GM12878 (cell line): ENCODE measurements at regions not wholly inside any gene's neighbourhood (a gene's known extent, or its start where the extent isn't known, plus 50 kb on each side); places are given as distances from the start of the nearest gene placed in this dataset.

Experiments
- BCL3 ChIP-seq: IDR thresholded peaks from 2 replicates; pipeline ENCODE4 v1.6.1; 2011; ENCODE audit warnings: borderline replicate concordance, low read depth, mild to moderate bottlenecking, moderate library complexity, low read length; ENCODE audit not compliant: insufficient read depth, poor library complexity, severe bottlenecking
- BRCA1 ChIP-seq: IDR thresholded peaks from 2 replicates; pipeline ENCODE4 v1.6.1; 2011; ENCODE audit warnings: low read depth, low read length, improper control_type of control experiment
- CHD1 ChIP-seq: IDR thresholded peaks from 2 replicates; pipeline ENCODE4 v1.6.1; 2012; ENCODE audit warnings: low read depth, low read length, improper control_type of control experiment
- CREM ChIP-seq: IDR thresholded peaks from 2 replicates; pipeline ENCODE4 v1.6.1; 2014; ENCODE audit warnings: antibody characterized with exemption, low read depth
- EED ChIP-seq: sonication (generic); IDR thresholded peaks from 2 replicates; pipeline ENCODE4 v1.6.1; 2016; ENCODE audit warnings: antibody characterized with exemption, low read depth
- TARDBP ChIP-seq: IDR thresholded peaks from 2 replicates; pipeline ENCODE4 v1.6.1; 2016; ENCODE audit warnings: borderline replicate concordance
- ZNF592 ChIP-seq: fragments of 450-650 bp; IDR thresholded peaks from 2 replicates; pipeline ENCODE4 v1.6.1; 2017; ENCODE audit warnings: mild to moderate bottlenecking, moderate library complexity

GRCh38 chr18:10234281-10234680 lies 220.2 kb upstream of the APCDD1 start (continued):
- TF ChIP-seq BCL3, result no peak
- no peak for TF ChIP-seq CREM
- TF ChIP-seq EED, result no peak
- no peak for TF ChIP-seq TARDBP
- TF ChIP-seq CHD1, result no peak
- TF ChIP-seq BRCA1, result no peak
- TF ChIP-seq ZNF592, result no peak
- TF ChIP-seq, all 136 proteins: peak for 0
